EL (cell line): ENCODE measurements at regions not wholly inside any gene's neighbourhood (a gene's known extent, or its start where the extent isn't known, plus 50 kb on each side); places are given as distances from the start of the nearest gene placed in this dataset.
"Not testable (repeated sequence)": the region's sequence is repeated elsewhere in the genome, so short reads cannot be mapped to it uniquely, and the experiment has no call there.

ENCODE experiments used
- DNase-seq: peaks from one replicate; pipeline ENCODE4 v3.0.0-alpha.2; 2016

GRCh38 chr1:98575955-98576354 is 85.6 kb upstream of the SNX7 start:
- no peak for DNase-seq

DNA sequence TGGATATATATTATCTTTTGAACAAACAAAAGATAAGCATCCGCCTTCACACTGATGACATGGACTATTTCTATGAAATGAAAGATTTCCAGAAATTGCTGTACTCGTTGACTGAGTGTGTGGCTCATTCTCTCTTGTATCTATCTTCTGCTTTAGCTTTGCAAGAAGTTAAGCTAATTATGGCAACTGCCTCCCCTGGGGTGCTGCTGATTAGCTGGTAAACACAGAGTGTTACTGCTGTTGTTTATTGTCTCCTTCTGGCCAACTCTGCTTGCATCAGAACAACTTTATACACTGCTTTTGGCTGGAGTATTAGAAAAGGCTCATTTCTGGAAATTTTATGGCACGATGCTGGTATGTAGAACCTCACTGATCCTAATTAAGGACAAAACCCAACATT is 95.6 kb upstream of the SNX7 start:
- no peak for DNase-seq

DNA sequence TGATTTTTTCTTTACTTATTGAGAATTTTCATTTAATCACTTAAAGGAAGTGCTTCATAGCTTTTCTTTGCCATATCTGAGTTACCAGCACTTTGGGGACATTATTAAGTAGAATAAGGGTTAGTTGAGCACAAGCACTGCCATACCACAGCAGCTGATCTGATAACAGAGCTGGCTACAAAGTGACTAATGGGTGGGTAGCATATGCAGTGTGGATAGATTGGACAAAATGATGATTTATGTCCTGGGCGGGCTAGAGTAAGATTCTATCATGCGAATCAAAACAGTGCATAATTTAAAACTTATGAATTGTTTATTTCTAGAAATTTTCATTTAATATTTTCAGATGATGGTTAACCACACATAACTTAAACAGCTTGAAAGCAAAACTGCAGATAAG is 102.2 kb upstream of the SNX7 start:
- no peak for DNase-seq

DNA sequence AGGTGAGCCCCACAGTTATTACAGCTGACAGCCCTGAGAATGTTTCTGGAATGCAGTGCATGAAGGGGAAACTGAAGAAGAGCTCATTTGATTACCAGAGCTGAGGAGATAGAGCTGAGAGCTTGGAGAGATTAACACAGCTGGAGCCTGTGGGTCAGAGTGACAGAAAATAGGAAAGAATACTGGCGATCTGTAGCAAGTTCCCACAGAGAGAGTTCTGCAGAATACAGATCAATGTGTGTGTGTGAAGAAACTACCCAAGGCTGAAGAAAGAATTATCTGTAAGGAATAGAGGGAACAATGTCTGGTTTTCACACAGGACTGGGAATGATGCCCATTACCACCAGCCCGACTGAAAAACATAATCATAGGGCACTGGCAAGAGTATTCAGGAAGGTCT is 103.6 kb upstream of the SNX7 start:
- DNase-seq, result no peak

DNA sequence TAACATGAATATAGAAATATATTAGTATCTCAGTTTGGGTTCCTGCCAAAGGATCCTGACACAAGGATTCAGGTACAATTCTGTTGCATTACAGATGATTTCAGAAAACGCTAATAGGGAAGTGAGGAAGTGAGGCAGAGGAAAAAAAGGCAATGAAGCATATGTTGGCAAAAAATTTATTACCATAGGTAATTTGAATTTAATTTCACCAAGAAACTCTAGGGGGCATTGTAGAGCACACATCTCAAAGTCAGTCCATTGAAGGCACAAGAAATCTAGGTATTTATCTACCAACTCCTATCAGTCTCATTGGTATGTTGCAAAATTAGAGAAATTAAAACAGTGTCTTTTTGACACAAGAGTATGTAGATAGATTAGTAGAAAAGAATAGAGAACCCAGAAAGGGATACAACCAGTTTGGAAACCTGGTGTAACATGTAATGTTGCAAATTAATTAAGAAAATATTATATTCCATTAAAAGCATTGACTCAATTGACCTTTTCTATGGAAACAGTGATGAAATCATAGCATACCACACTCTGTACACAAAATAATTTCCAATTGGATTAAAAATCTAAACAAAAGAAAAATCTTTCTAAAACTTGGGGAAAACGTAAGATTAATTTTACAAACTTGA is 104.9 kb upstream of the SNX7 start:
- DNase-seq, result peak; percentile 34

DNA sequence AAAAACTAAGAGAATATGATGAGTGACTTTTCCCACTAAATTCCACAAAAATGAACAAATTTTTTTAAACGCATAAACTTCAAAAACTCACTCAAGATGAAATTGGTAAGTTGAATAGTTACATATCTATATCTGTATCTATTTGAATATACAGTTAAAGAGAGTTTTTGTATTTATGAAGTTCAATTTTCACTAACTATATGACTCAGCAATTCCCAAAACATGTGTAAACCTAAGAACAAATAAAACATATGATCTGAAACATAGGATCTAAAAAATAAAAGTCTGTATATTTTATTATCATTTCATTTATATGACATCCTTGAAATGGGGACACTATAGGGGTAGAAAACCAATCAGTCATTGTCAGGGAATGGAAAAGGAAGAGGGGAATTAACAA is 105.7 kb upstream of the SNX7 start:
- DNase-seq, result no peak

- not testable (repeated sequence) for DNase-seq
Observed at GRCh38 chr1:98552576-98553074, 108.9 kb upstream of the SNX7 start.

GRCh38 chr1:98550076-98550475 is 111.4 kb upstream of the SNX7 start:
- DNase-seq, result no peak

GRCh38 chr1:98546319-98546718 is 115.2 kb upstream of the SNX7 start:
- DNase-seq, result no peak

- DNase-seq, result no peak
Observed at GRCh38 chr1:98538106-98538505, 123.4 kb upstream of the SNX7 start.

DNA sequence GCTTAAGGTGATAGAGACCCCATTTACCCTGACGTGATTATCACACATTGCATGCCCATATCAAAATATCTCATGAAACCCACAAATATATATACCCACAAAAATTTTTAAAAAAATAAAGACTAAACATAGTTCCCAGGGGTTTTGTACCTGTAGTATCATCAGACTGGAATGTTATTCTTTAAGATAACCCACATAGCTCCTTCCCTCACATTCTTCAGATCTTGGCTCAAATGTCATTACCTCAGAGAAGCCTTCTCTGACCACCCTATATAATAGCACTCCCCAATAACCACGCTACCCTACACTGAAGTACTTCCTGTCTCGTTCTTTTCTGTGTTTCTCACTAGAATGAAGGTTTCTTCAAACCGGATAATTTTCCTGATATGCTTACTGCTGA is 138.3 kb upstream of the SNX7 start:
- DNase-seq, result peak; percentile 32

GRCh38 chr1:98516306-98516705 is 145.2 kb upstream of the SNX7 start:
- no peak for DNase-seq

GRCh38 chr1:98515744-98516143 is 145.8 kb upstream of the SNX7 start:
- no peak for DNase-seq

- not testable (repeated sequence) for DNase-seq
Observed at GRCh38 chr1:98512216-98512615, 149.3 kb upstream of the SNX7 start.

- DNase-seq, result no peak
Observed at GRCh38 chr1:98503771-98504170, 157.8 kb upstream of the SNX7 start.

- DNase-seq, result no peak
Observed at GRCh38 chr1:98502937-98503336, 158.6 kb upstream of the SNX7 start.

DNA sequence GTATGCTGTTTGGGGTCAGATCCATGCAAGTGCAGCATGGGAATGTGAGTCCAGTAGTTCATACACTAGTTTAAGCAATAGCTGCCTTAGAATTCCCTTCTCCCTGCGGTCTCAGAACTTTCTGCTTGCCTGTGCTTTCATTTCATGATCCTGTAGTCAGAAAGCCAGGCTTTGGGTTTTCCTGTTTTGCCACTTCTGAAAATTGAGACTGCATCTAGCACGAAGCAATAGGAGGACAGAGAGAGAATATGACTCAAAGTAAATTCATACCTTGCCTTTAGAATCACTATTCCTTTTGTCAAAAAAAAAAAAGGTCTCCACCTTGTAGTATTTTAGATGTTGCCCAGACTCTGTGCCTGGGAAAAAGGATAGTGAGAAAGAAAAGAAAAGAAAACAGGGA is 161.2 kb upstream of the SNX7 start:
- no peak for DNase-seq

- DNase-seq, result no peak
Observed at GRCh38 chr1:98498651-98499050, 162.9 kb upstream of the SNX7 start.

- DNase-seq, result no peak
Observed at GRCh38 chr1:98497497-98497896, 164.0 kb upstream of the SNX7 start.

- peak; percentile 44 for DNase-seq
Observed at GRCh38 chr1:98496256-98496995, 165.1 kb upstream of the SNX7 start.

DNA sequence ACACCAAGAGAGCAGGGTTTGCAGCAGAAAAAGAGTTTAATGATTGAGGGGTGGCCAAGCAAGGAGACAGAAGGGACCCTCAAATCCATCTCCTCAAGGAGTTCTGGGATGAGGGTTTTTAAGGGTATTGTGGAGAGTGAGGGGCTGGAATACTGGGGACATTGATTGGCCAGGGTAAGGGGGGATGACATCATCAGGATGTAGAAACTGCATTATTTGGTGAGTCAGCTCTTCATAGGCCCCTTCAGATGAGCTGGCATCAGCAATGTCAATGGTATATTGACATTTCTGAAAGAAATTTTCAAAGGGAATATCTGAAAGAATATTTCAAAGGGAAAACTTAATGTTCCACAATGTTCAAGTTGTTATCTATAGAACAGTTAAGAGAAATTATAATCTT is 168.1 kb upstream of the SNX7 start:
- DNase-seq, result peak; percentile 13

DNA sequence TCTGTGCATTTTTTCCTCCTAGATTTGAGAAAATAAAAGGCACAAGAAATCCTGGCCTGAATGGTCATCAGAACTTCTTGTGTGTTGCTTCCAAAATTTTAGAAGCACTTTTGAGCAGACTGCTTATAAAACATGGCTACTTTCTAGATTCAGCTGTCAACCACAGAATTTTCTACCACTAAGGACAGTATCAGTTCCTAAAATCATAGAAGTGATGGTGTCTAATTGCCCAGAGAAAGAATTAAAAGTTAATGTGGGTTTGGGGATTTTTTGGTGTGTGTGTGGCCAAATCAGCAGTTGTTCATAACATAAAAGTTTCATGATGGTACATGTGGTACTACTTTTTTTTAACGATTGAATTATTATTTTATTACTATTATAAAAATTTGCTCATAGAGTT is 171.4 kb upstream of the SNX7 start:
- DNase-seq, result no peak

DNA sequence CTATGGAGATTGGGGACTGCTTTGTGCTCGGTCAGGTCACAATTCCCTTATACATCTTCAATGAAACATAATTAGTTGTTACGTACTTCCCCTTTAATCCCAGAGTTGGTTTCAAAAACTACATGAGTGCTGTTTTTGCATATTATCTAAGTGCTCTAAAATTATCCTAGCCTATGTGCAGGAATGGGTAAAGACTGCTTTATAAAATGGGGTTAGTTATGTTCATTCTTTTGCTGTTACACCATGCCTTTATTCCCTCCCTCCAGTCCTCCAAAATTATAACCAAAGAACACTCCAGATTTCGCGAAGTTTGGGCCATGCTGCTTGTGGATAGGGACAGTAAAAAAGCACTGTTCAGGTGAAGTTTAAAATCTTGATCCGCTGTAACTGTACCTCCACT is 173.9 kb upstream of the SNX7 start:
- no peak for DNase-seq

- DNase-seq, result no peak
Observed at GRCh38 chr1:98482611-98483010, 178.9 kb upstream of the SNX7 start.

DNA sequence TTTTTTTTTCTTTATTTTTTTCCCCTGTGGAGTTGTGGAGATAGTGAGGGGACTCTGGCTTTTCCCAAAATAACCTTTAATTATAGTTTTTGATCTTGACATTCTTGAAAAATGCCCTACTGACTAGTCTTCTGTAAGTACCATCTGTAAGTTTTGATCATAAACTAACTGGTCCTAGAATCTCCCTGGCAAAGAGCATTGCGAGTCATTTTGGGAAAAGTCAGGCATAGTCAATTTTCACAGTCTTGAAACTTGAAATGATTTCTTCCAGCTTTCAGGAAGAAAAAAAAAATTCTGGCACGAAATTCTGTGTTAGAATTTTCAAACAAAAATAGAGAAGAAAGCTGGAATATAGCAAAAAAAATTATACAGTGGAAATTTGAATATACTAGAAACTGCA is 181.2 kb upstream of the SNX7 start:
- peak; percentile 33 for DNase-seq
